ENCODE measurements at regions not wholly inside any gene's neighbourhood (a gene's known extent, or its start where the extent isn't known, plus 50 kb on each side); places are given as distances from the start of the nearest gene placed in this dataset.

GRCh38 chr2:234577191-234577590 is 80.3 kb upstream of the ARL4C start:
- H3K18ac ChIP-seq (ENCODE audit: low read depth in 1 of 2, low read length in 2 of 2) = no peak overlapping the region
- peaks cover 0 to 5% of the 10 kb centered on the region in 2 experiments for H3K27me3 ChIP-seq (ENCODE audit: control insufficient read depth in 1 of 2, insufficient read depth in 1 of 2, low read length in 2 of 2)
- H3K4me2 ChIP-seq (ENCODE audit: low read length, poor library complexity, severe bottlenecking) = no peak overlapping the region
- H2AK5ac ChIP-seq (ENCODE audit: low read length, severe bottlenecking) = no peak overlapping the region
- DNase-seq = no peak
- H4K91ac ChIP-seq (ENCODE audit: low read length) = no peak overlapping the region
- H3K27ac ChIP-seq (ENCODE audit: low read length, poor library complexity, severe bottlenecking) = no peak overlapping the region
- no peak overlapping the region for H2BK15ac ChIP-seq (ENCODE audit: low read depth, poor library complexity, severe bottlenecking)
- H2AFZ ChIP-seq (ENCODE audit: low read depth, low read length) = no peak overlapping the region
- H3K9me3 ChIP-seq (ENCODE audit: control insufficient read depth, low read length) = no peaks in the 10 kb centered on the region
- no peaks in the 10 kb centered on the region for H3K36me3 ChIP-seq (ENCODE audit: control insufficient read depth in 1 of 2, insufficient read depth in 2 of 2, low read depth in 1 of 2, low read length in 2 of 2)
- no peak overlapping the region for H3K4me3 ChIP-seq (ENCODE audit: insufficient read depth in 1 of 2, low read depth in 1 of 2, low read length in 2 of 2)
- no peak overlapping the region for H3K14ac ChIP-seq (ENCODE audit: low read length in 2 of 2)
- no peak overlapping the region for H2BK5ac ChIP-seq (ENCODE audit: low read depth, low read length, poor library complexity, severe bottlenecking)
- H3K4ac ChIP-seq (ENCODE audit: low read depth in 1 of 2, low read length in 2 of 2) = no peak overlapping the region
- no peak overlapping the region for H3K23ac ChIP-seq (ENCODE audit: low read length in 2 of 2)
- peaks cover 4% of the 10 kb centered on the region for H3K4me1 ChIP-seq (ENCODE audit: control insufficient read depth, insufficient read depth, low read depth, low read length)
- H3K79me1 ChIP-seq (replicated peaks; ENCODE audit: low read length, poor library complexity, severe bottlenecking) = no peaks in the 10 kb centered on the region
- no peak overlapping the region for H3K9ac ChIP-seq (ENCODE audit: low read length)
- H2BK120ac ChIP-seq (ENCODE audit: low read depth, low read length) = no peak overlapping the region
- no peak overlapping the region for H2BK12ac ChIP-seq (ENCODE audit: low read length in 2 of 2)
- 35% methylated on average over 5 of the region's 5 CpGs for WGBS
- no peak overlapping the region for H4K8ac ChIP-seq (ENCODE audit: low read length)

GRCh38 chr2:234571620-234572407 is 74.9 kb upstream of the ARL4C start:
- no peak overlapping the region for H4K91ac ChIP-seq (ENCODE audit: low read length)
- H3K27ac ChIP-seq (ENCODE audit: low read length, poor library complexity, severe bottlenecking) = no peak overlapping the region
- H2BK12ac ChIP-seq (ENCODE audit: low read length in 2 of 2) = no peak overlapping the region
- no peak overlapping the region for H3K14ac ChIP-seq (ENCODE audit: low read length in 2 of 2)
- no peak overlapping the region for H4K8ac ChIP-seq (ENCODE audit: low read length)
- 90% methylated on average over 7 of the region's 9 CpGs for WGBS
- no peak overlapping the region for H2BK15ac ChIP-seq (ENCODE audit: low read depth, poor library complexity, severe bottlenecking)
- no peak overlapping the region for H3K4ac ChIP-seq (ENCODE audit: low read depth in 1 of 2, low read length in 2 of 2)
- H2AFZ ChIP-seq (ENCODE audit: low read depth, low read length) = no peak overlapping the region
- no peak overlapping the region for H3K4me2 ChIP-seq (ENCODE audit: low read length, poor library complexity, severe bottlenecking)
- H3K9me3 ChIP-seq (ENCODE audit: control insufficient read depth, low read length) = no peaks in the 10 kb centered on the region
- H3K4me1 ChIP-seq (ENCODE audit: control insufficient read depth, insufficient read depth, low read depth, low read length) = peaks cover 3% of the 10 kb centered on the region
- H3K4me3 ChIP-seq (ENCODE audit: insufficient read depth in 1 of 2, low read depth in 1 of 2, low read length in 2 of 2) = no peak overlapping the region
- H3K23ac ChIP-seq (ENCODE audit: low read length in 2 of 2) = no peak overlapping the region
- DNase-seq = no peak
- H3K9ac ChIP-seq (ENCODE audit: low read length) = no peak overlapping the region
- no peaks in the 10 kb centered on the region for H3K36me3 ChIP-seq (ENCODE audit: control insufficient read depth in 1 of 2, insufficient read depth in 2 of 2, low read depth in 1 of 2, low read length in 2 of 2)
- no peaks in the 10 kb centered on the region for H3K79me1 ChIP-seq (replicated peaks; ENCODE audit: low read length, poor library complexity, severe bottlenecking)
- H3K27me3 ChIP-seq (ENCODE audit: control insufficient read depth in 1 of 2, insufficient read depth in 1 of 2, low read length in 2 of 2) = no peaks in the 10 kb centered on the region
- H2BK5ac ChIP-seq (ENCODE audit: low read depth, low read length, poor library complexity, severe bottlenecking) = no peak overlapping the region
- H3K18ac ChIP-seq (ENCODE audit: low read depth in 1 of 2, low read length in 2 of 2) = no peak overlapping the region
- no peak overlapping the region for H2BK120ac ChIP-seq (ENCODE audit: low read depth, low read length)
- H2AK5ac ChIP-seq (ENCODE audit: low read length, severe bottlenecking) = no peak overlapping the region

GRCh38 chr2:234570476-234570875 is 73.6 kb upstream of the ARL4C start:
- Histone ChIP-seq H2BK5ac (ENCODE audit: low read depth, low read length, poor library complexity, severe bottlenecking) (no peak overlapping the region), H3K4me2 (ENCODE audit: low read length, poor library complexity, severe bottlenecking) (no peak overlapping the region), H2BK12ac (ENCODE audit: low read length in 2 of 2) (no peak overlapping the region), H2BK120ac (ENCODE audit: low read depth, low read length) (no peak overlapping the region), H3K9ac (ENCODE audit: low read length) (no peak overlapping the region), H2AK5ac (ENCODE audit: low read length, severe bottlenecking) (peak overlapping the region; percentile 77), H2BK15ac (ENCODE audit: low read depth, poor library complexity, severe bottlenecking) (no peak overlapping the region), H3K27me3 (ENCODE audit: control insufficient read depth in 1 of 2, insufficient read depth in 1 of 2, low read length in 2 of 2) (no peaks in the 10 kb centered on the region), H3K4me1 (ENCODE audit: control insufficient read depth, insufficient read depth, low read depth, low read length) (peaks cover 4% of the 10 kb centered on the region), H2AFZ (ENCODE audit: low read depth, low read length) (no peak overlapping the region), H3K4ac (ENCODE audit: low read depth in 1 of 2, low read length in 2 of 2) (no peak overlapping the region), H3K23ac (ENCODE audit: low read length in 2 of 2) (no peak overlapping the region), H3K4me3 (ENCODE audit: insufficient read depth in 1 of 2, low read depth in 1 of 2, low read length in 2 of 2) (no peak overlapping the region), H3K79me1 (replicated peaks; ENCODE audit: low read length, poor library complexity, severe bottlenecking) (no peaks in the 10 kb centered on the region), H3K36me3 (ENCODE audit: control insufficient read depth in 1 of 2, insufficient read depth in 2 of 2, low read depth in 1 of 2, low read length in 2 of 2) (no peaks in the 10 kb centered on the region), H3K9me3 (ENCODE audit: control insufficient read depth, low read length) (no peaks in the 10 kb centered on the region), H3K18ac (ENCODE audit: low read depth in 1 of 2, low read length in 2 of 2) (no peak overlapping the region), H4K8ac (ENCODE audit: low read length) (no peak overlapping the region), H4K91ac (ENCODE audit: low read length) (no peak overlapping the region), H3K27ac (ENCODE audit: low read length, poor library complexity, severe bottlenecking) (no peak overlapping the region), H3K14ac (ENCODE audit: low read length in 2 of 2) (no peak overlapping the region)
- DNase-seq = no peak
- WGBS = 77% methylated on average over 7 of the region's 7 CpGs

- H3K4me1 ChIP-seq (ENCODE audit: control insufficient read depth, insufficient read depth, low read depth, low read length) = peaks cover 6% of the 10 kb centered on the region
Measured at GRCh38 chr2:234569776-234570430, 73.0 kb upstream of the ARL4C start.

More at GRCh38 chr2:234569776-234570430, 73.0 kb upstream of the ARL4C start:
- Histone ChIP-seq H3K18ac (ENCODE audit: low read depth in 1 of 2, low read length in 2 of 2) (no peak overlapping the region), H3K4me2 (ENCODE audit: low read length, poor library complexity, severe bottlenecking) (no peak overlapping the region), H2BK120ac (ENCODE audit: low read depth, low read length) (no peak overlapping the region), H3K9me3 (ENCODE audit: control insufficient read depth, low read length) (no peaks in the 10 kb centered on the region), H2BK15ac (ENCODE audit: low read depth, poor library complexity, severe bottlenecking) (no peak overlapping the region), H3K4ac (ENCODE audit: low read depth in 1 of 2, low read length in 2 of 2) (no peak overlapping the region), H4K8ac (ENCODE audit: low read length) (peak overlapping the region; percentile 42), H2BK12ac (ENCODE audit: low read length in 2 of 2) (no peak overlapping the region), H3K27ac (ENCODE audit: low read length, poor library complexity, severe bottlenecking) (no peak overlapping the region), H3K36me3 (ENCODE audit: control insufficient read depth in 1 of 2, insufficient read depth in 2 of 2, low read depth in 1 of 2, low read length in 2 of 2) (no peaks in the 10 kb centered on the region), H3K23ac (ENCODE audit: low read length in 2 of 2) (no peak overlapping the region), H2BK5ac (ENCODE audit: low read depth, low read length, poor library complexity, severe bottlenecking) (no peak overlapping the region), H3K79me1 (replicated peaks; ENCODE audit: low read length, poor library complexity, severe bottlenecking) (no peaks in the 10 kb centered on the region), H3K14ac (ENCODE audit: low read length in 2 of 2) (no peak overlapping the region), H2AK5ac (ENCODE audit: low read length, severe bottlenecking) (peak overlapping the region; percentile 77), H3K4me3 (ENCODE audit: insufficient read depth in 1 of 2, low read depth in 1 of 2, low read length in 2 of 2) (no peak overlapping the region), H2AFZ (ENCODE audit: low read depth, low read length) (no peak overlapping the region), H4K91ac (ENCODE audit: low read length) (no peak overlapping the region), H3K27me3 (ENCODE audit: control insufficient read depth in 1 of 2, insufficient read depth in 1 of 2, low read length in 2 of 2) (no peaks in the 10 kb centered on the region), H3K9ac (ENCODE audit: low read length) (no peak overlapping the region)
- WGBS = 87% methylated on average over 3 of the region's 3 CpGs
- no peak for DNase-seq

Measured in mesenchymal stem cell (in vitro differentiated cells and primary cell).